Activated CD4-positive, alpha-beta T cell treated with anti-CD3 and anti-CD28 coated beads, Interleukin-2, amount 10 ng/mL, durations not matched to agents 7 days and 5 days (primary cell): ENCODE measurements at regions not wholly inside any gene's neighbourhood (a gene's known extent, or its start where the extent isn't known, plus 50 kb on each side); places are given as distances from the start of the nearest gene placed in this dataset.
"Not testable (repeated sequence)": the region's sequence is repeated elsewhere in the genome, so short reads cannot be mapped to it uniquely, and the experiment has no call there.

Experiments used
- CTCF ChIA-PET: fragments of 350-600 bp; sonication (Branson Sonifier 250); formaldehyde crosslinking; loops from one replicate; lab custom pipeline; 2021; ENCODE audit warnings: antibody characterized with exemption; lab: Charles Lee
- POLR2A ChIA-PET: fragments of 350-600 bp; sonication (Branson Sonifier 250); formaldehyde crosslinking; loops from one replicate; lab custom pipeline; 2021; ENCODE audit warnings: antibody characterized with exemption; lab: Charles Lee
- DNase-seq: peaks from one replicate; pipeline ENCODE4 v3.0.0-alpha.2; 2020
- H3K27ac Mint-ChIP-seq: one replicate; pipeline ENCODE4 v1.8.0; 2021; ENCODE audit warnings: mild to moderate bottlenecking, moderate library complexity, mixed read lengths
- H3K27me3 Mint-ChIP-seq: one replicate; pipeline ENCODE4 v1.8.0; 2021; ENCODE audit warnings: mixed read lengths
- H3K36me3 Mint-ChIP-seq: one replicate; pipeline ENCODE4 v1.8.0; 2021; ENCODE audit warnings: low read depth, mixed read lengths
- H3K4me1 Mint-ChIP-seq: one replicate; pipeline ENCODE4 v1.8.0; 2021; ENCODE audit warnings: mixed read lengths
- H3K4me3 Mint-ChIP-seq: one replicate; pipeline ENCODE4 v1.8.0; 2021; ENCODE audit warnings: mild to moderate bottlenecking, moderate library complexity, mixed read lengths
- H3K9me3 Mint-ChIP-seq: one replicate; pipeline ENCODE4 v1.8.0; 2021; ENCODE audit warnings: mixed read lengths

DNA sequence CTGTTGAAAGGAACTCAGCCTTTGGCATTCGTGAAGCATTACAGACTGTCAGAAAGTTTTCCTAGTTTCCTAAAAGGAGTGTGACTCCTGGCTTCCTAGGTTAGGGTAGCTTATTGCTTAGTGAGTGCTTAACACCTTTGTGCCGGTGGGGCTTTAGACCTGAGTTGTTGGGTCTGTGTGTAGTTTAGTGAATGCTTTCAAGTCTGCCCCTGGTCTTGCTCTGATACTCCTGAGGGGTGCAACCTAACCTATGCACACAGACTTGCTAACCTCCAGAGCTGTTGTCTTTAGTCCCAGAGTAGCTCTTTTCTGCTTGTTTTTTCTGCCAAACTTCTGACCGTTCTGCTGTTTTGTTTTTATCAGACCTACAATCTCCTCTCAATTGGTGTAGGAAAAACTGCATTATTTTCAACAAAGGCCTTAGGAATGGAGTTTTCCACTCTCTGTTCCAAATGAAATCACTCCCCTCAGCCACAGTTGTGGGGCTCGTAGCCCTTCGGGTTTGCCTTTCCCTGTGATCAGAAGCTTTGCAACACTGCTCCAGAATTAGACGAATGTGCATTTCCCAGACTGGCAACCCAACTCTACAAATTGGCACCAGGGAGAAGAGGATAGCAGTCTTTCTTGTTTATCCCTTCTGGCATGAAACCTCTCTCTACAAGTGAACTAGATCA lies 1399.1 kb upstream of the PCDH7 start:
- Mint-ChIP-seq H3K27me3 (no peaks in the 10 kb centered on the region), H3K27ac (no peak overlapping the region), H3K4me1 (no peaks in the 10 kb centered on the region), H3K4me3 (no peak overlapping the region), H3K9me3 (peaks cover 5% of the 10 kb centered on the region), H3K36me3 (no peaks in the 10 kb centered on the region)
- POLR2A ChIA-PET: no interaction called here
- DNase-seq: no peak
- CTCF ChIA-PET: no interaction called here

- ChIA-PET POLR2A (no interaction called here), CTCF (no interaction called here)
- DNase-seq: no peak
- H3K4me3 Mint-ChIP-seq: no peak overlapping the region
- H3K4me1 Mint-ChIP-seq: no peaks in the 10 kb centered on the region
- H3K36me3 Mint-ChIP-seq: no peaks in the 10 kb centered on the region
- H3K27ac Mint-ChIP-seq: no peak overlapping the region
- H3K9me3 Mint-ChIP-seq: peaks cover 2% of the 10 kb centered on the region
- H3K27me3 Mint-ChIP-seq: no peaks in the 10 kb centered on the region
Measured at GRCh38 chr4:29326004-29326403, 1394.2 kb upstream of the PCDH7 start.

DNA sequence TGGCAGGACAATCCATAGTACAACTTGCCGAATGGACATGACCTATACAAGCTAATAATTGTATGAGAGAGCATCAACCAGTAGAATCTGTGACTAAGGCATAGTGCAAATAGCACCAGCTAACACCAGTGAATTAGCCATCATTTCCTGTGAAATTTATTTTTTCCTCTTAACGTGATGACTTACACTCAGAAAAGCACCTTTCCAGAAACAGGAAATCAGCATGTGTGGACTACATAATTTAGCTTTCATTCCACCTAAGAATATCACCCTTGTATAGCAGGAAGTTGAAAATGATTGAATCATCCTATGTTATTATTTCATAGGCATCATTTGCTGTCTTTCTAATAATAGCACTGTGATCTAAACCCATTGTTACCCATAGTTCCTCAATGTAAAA lies 1393.4 kb upstream of the PCDH7 start:
- Mint-ChIP-seq H3K4me3 (no peak overlapping the region), H3K36me3 (no peaks in the 10 kb centered on the region), H3K27ac (no peak overlapping the region), H3K27me3 (no peaks in the 10 kb centered on the region), H3K9me3 (peaks cover 3% of the 10 kb centered on the region), H3K4me1 (no peaks in the 10 kb centered on the region)
- ChIA-PET CTCF (no interaction called here), POLR2A (no interaction called here)
- DNase-seq: no peak

- Mint-ChIP-seq H3K27me3 (no peaks in the 10 kb centered on the region), H3K36me3 (no peaks in the 10 kb centered on the region), H3K9me3 (peaks cover 9% of the 10 kb centered on the region), H3K4me3 (no peak overlapping the region), H3K27ac (no peak overlapping the region), H3K4me1 (no peaks in the 10 kb centered on the region)
- DNase-seq: no peak
- ChIA-PET POLR2A (no interaction called here), CTCF (no interaction called here)
Measured at GRCh38 chr4:29336861-29337260, 1383.3 kb upstream of the PCDH7 start.

- H3K27me3 Mint-ChIP-seq: no peaks in the 10 kb centered on the region
- DNase-seq: no peak
- H3K4me1 Mint-ChIP-seq: no peaks in the 10 kb centered on the region
- H3K9me3 Mint-ChIP-seq: no peaks in the 10 kb centered on the region
- no peak overlapping the region for H3K27ac Mint-ChIP-seq
- POLR2A ChIA-PET: no interaction called here
- no peaks in the 10 kb centered on the region for H3K36me3 Mint-ChIP-seq
- CTCF ChIA-PET: no interaction called here
- no peak overlapping the region for H3K4me3 Mint-ChIP-seq
Measured at GRCh38 chr4:29372971-29373370, 1347.2 kb upstream of the PCDH7 start.

DNA sequence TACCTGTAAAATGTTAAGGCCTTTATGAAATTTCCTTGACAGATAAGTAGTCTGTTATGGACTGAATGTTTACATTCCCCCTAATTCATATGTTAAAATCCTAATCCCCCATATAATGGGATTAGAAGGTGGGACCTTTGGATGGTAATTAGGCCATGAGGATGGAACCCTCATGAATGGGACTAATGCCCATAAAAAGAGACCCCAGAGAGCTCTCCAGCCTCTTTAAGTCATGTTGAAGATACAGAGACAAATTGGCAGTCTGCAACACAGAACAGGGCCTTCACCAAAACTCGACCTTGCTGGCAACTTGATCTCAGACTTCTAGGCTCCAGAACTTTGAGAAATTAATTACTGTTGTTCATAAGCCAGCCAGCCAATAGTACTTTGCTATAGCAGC lies 1344.5 kb upstream of the PCDH7 start:
- no peak overlapping the region for H3K27ac Mint-ChIP-seq
- POLR2A ChIA-PET: no interaction called here
- DNase-seq: no peak
- no peaks in the 10 kb centered on the region for H3K36me3 Mint-ChIP-seq
- H3K4me3 Mint-ChIP-seq: no peak overlapping the region
- CTCF ChIA-PET: no interaction called here
- H3K4me1 Mint-ChIP-seq: no peaks in the 10 kb centered on the region
- H3K27me3 Mint-ChIP-seq: no peaks in the 10 kb centered on the region
- H3K9me3 Mint-ChIP-seq: peaks cover 5% of the 10 kb centered on the region

GRCh38 chr4:29378237-29378636 lies 1341.9 kb upstream of the PCDH7 start:
- H3K27me3 Mint-ChIP-seq, CTCF ChIA-PET, POLR2A ChIA-PET, DNase-seq, H3K27ac Mint-ChIP-seq, H3K36me3 Mint-ChIP-seq, H3K4me1 Mint-ChIP-seq, H3K4me3 Mint-ChIP-seq, H3K9me3 Mint-ChIP-seq: not testable (repeated sequence)

- ChIA-PET CTCF (no interaction called here), POLR2A (no interaction called here)
- no peaks in the 10 kb centered on the region for H3K4me1 Mint-ChIP-seq
- H3K27me3 Mint-ChIP-seq: no peaks in the 10 kb centered on the region
- H3K27ac Mint-ChIP-seq: no peak overlapping the region
- no peaks in the 10 kb centered on the region for H3K36me3 Mint-ChIP-seq
- DNase-seq: no peak
- H3K4me3 Mint-ChIP-seq: no peak overlapping the region
- H3K9me3 Mint-ChIP-seq: peaks cover 18% of the 10 kb centered on the region
Measured at GRCh38 chr4:29390921-29391320, 1329.2 kb upstream of the PCDH7 start.

DNA sequence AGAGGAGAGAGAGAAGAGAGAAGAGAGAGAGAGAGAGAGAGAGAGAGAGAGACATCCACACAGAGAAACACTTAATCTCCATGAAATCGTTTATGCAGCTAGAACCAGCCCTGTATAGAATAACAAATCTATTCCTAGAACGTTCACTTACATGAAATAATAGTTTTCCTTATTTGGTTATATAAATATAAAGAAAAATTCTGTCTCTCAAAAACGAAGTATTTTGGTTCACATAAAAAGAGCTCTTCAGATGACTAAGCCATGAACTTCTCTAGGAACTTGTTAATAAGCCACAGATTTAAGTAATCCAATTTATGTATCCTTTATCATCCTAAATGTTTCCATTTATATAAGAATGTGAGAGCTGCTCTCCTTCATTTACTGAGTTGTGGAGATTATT lies 1315.1 kb upstream of the PCDH7 start:
- Mint-ChIP-seq H3K9me3 (peaks cover 6% of the 10 kb centered on the region), H3K27ac (no peak overlapping the region), H3K4me3 (no peak overlapping the region), H3K4me1 (no peaks in the 10 kb centered on the region), H3K27me3 (no peaks in the 10 kb centered on the region), H3K36me3 (no peaks in the 10 kb centered on the region)
- no peak for DNase-seq
- POLR2A ChIA-PET: interaction anchor here (0.7 kb wide), 1 partner anchor 370 kb away, joined by 5 read pairs; no protein-coding TSS in a partner anchor
- CTCF ChIA-PET: no interaction called here

- POLR2A ChIA-PET: no interaction called here
- CTCF ChIA-PET: no interaction called here
- Mint-ChIP-seq H3K9me3 (peaks cover 5% of the 10 kb centered on the region), H3K27ac (no peak overlapping the region), H3K27me3 (no peaks in the 10 kb centered on the region), H3K4me1 (no peaks in the 10 kb centered on the region), H3K36me3 (no peaks in the 10 kb centered on the region), H3K4me3 (no peak overlapping the region)
- DNase-seq: no peak
Measured at GRCh38 chr4:29415771-29416170, 1304.4 kb upstream of the PCDH7 start.

DNA sequence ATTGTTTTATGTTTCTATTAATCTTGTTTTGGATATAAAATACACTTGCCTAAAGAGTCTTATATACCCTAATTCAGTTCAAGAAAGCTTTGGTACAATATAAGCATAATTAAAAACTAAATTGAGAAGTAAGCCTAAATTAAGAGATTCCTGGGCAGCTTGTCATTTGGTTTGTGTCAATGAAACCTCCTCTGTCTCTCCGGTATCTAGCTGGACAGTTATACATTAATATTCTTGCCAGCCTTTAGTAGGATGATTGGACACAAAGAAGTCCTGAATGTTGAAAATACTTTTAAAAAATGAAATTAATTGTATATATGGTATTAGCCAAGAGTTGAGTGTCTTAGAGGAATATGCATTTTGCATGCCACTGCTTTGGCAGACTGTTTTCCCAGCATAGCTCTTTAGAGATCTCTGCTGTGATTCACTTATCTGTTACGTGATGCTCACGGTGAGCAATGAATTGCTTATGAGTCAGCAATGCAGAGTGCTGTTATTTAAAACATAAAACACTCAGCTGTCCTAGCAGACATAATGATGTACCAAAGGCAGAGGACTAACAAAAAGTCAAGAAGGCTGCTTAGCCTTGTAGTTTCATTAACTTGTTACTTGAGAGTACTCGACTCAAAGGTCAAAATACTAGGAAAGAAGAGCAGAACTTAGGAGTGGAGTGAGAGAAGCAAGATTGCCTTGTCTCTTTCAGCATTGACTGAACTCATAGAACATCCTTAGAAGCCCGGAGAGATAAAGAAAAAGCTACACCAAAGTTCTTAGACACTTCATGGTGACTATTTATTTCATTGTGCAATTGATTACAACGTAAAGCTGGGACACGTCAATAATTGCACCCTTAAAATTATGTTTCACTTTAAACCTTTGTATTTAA lies 1296.1 kb upstream of the PCDH7 start:
- H3K36me3 Mint-ChIP-seq: no peaks in the 10 kb centered on the region
- ChIA-PET CTCF (no interaction called here), POLR2A (no interaction called here)
- no peak overlapping the region for H3K27ac Mint-ChIP-seq
- H3K4me3 Mint-ChIP-seq: no peak overlapping the region
- H3K9me3 Mint-ChIP-seq: peaks cover 3% of the 10 kb centered on the region
- no peaks in the 10 kb centered on the region for H3K4me1 Mint-ChIP-seq
- H3K27me3 Mint-ChIP-seq: no peaks in the 10 kb centered on the region
- no peak for DNase-seq

GRCh38 chr4:29453303-29453820 lies 1266.8 kb upstream of the PCDH7 start:
- ChIA-PET CTCF (no interaction called here), POLR2A (no interaction called here)
- peaks cover 7% of the 10 kb centered on the region for H3K9me3 Mint-ChIP-seq
- no peaks in the 10 kb centered on the region for H3K36me3 Mint-ChIP-seq
- no peaks in the 10 kb centered on the region for H3K27me3 Mint-ChIP-seq
- H3K27ac Mint-ChIP-seq: no peak overlapping the region
- H3K4me1 Mint-ChIP-seq: no peaks in the 10 kb centered on the region
- DNase-seq: no peak
- H3K4me3 Mint-ChIP-seq: no peak overlapping the region

GRCh38 chr4:29459926-29460325 lies 1260.2 kb upstream of the PCDH7 start:
- peaks cover 14% of the 10 kb centered on the region for H3K9me3 Mint-ChIP-seq

More at GRCh38 chr4:29459926-29460325, 1260.2 kb upstream of the PCDH7 start:
- CTCF ChIA-PET: no interaction called here
- POLR2A ChIA-PET: no interaction called here
- DNase-seq: no peak
- H3K4me3 Mint-ChIP-seq: no peak overlapping the region
- no peak overlapping the region for H3K27ac Mint-ChIP-seq
- H3K36me3 Mint-ChIP-seq: no peaks in the 10 kb centered on the region
- H3K4me1 Mint-ChIP-seq: no peaks in the 10 kb centered on the region
- no peaks in the 10 kb centered on the region for H3K27me3 Mint-ChIP-seq
